HL-60 (cell line): ENCODE measurements at regions not wholly inside any gene's neighbourhood (a gene's known extent, or its start where the extent isn't known, plus 50 kb on each side); places are given as distances from the start of the nearest gene placed in this dataset.

Experiments used
- GABPA ChIP-seq: IDR thresholded peaks from 2 replicates; pipeline ENCODE4 v1.6.1; 2012; ENCODE audit warnings: low read depth
- POLR2AphosphoS5 ChIP-seq: IDR thresholded peaks from 2 replicates; pipeline ENCODE4 v1.6.1; 2012; ENCODE audit warnings: low read depth
- TF ChIP-seq, protein P1 (sequence below): IDR thresholded peaks from one replicate; pipeline ENCODE4 v1.5.1; 2011; ENCODE audit warnings: low read length, control low read depth, inconsistent platforms; ENCODE audit not compliant: insufficient read depth
- TF ChIP-seq, protein P2 (sequence below): IDR thresholded peaks from 2 replicates; pipeline ENCODE4 v1.6.1; 2012; ENCODE audit warnings: low read depth; ENCODE audit not compliant: insufficient replicate concordance

DNA sequence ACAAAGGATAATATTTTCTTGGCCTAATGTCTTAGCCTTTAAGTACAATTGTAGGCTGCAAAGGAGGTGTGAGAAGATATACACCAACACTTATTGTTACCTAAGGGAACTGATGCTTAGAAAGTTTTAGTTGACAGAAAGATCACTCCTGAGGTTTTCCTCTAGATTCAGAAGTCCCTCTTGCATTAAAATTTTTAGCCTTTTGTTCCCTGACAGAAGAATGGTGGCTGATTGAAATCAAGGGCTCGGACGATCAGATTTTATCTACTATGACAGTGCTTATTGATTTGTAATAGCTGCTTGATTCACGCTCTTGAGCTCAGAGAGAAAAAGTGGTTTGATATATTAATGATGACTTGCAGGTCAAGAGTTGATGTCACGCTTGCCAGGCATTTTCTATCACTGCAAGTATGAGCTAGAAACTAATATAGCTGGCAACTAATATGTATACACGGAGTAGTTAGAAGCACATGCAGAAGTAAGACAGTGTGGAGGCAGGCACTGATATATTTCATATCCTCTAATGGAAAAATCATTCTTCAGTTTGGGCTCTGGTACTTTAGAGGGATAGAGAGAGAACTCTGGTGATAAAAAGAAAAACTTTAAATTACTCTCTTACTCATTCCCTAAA lies 246.6 kb upstream of the ID4 start:
- TF ChIP-seq, protein P1, sequence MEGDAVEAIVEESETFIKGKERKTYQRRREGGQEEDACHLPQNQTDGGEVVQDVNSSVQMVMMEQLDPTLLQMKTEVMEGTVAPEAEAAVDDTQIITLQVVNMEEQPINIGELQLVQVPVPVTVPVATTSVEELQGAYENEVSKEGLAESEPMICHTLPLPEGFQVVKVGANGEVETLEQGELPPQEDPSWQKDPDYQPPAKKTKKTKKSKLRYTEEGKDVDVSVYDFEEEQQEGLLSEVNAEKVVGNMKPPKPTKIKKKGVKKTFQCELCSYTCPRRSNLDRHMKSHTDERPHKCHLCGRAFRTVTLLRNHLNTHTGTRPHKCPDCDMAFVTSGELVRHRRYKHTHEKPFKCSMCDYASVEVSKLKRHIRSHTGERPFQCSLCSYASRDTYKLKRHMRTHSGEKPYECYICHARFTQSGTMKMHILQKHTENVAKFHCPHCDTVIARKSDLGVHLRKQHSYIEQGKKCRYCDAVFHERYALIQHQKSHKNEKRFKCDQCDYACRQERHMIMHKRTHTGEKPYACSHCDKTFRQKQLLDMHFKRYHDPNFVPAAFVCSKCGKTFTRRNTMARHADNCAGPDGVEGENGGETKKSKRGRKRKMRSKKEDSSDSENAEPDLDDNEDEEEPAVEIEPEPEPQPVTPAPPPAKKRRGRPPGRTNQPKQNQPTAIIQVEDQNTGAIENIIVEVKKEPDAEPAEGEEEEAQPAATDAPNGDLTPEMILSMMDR: no peak
- TF ChIP-seq, protein P2, sequence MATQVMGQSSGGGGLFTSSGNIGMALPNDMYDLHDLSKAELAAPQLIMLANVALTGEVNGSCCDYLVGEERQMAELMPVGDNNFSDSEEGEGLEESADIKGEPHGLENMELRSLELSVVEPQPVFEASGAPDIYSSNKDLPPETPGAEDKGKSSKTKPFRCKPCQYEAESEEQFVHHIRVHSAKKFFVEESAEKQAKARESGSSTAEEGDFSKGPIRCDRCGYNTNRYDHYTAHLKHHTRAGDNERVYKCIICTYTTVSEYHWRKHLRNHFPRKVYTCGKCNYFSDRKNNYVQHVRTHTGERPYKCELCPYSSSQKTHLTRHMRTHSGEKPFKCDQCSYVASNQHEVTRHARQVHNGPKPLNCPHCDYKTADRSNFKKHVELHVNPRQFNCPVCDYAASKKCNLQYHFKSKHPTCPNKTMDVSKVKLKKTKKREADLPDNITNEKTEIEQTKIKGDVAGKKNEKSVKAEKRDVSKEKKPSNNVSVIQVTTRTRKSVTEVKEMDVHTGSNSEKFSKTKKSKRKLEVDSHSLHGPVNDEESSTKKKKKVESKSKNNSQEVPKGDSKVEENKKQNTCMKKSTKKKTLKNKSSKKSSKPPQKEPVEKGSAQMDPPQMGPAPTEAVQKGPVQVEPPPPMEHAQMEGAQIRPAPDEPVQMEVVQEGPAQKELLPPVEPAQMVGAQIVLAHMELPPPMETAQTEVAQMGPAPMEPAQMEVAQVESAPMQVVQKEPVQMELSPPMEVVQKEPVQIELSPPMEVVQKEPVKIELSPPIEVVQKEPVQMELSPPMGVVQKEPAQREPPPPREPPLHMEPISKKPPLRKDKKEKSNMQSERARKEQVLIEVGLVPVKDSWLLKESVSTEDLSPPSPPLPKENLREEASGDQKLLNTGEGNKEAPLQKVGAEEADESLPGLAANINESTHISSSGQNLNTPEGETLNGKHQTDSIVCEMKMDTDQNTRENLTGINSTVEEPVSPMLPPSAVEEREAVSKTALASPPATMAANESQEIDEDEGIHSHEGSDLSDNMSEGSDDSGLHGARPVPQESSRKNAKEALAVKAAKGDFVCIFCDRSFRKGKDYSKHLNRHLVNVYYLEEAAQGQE: no peak
- TF ChIP-seq POLR2AphosphoS5 (no peak), GABPA (no peak)
